CD4-positive, alpha-beta T cell treated with Interleukin-15 for 1 hour (primary cell): ENCODE measurements at regions not wholly inside any gene's neighbourhood (a gene's known extent, or its start where the extent isn't known, plus 50 kb on each side); places are given as distances from the start of the nearest gene placed in this dataset.

ENCODE experiments used
- DNase-seq: peaks from one replicate; pipeline ENCODE4 v3.0.0-alpha.2; 2020

- no peak for DNase-seq
Measured at GRCh38 chr13:34004676-34005075, 186.7 kb downstream of the RFC3 start.

- DNase-seq, result no peak
Measured at GRCh38 chr13:34006011-34006410, 188.1 kb downstream of the RFC3 start.

- no peak for DNase-seq
Measured at GRCh38 chr13:34011552-34012085, 193.7 kb downstream of the RFC3 start.

- no peak for DNase-seq
Measured at GRCh38 chr13:34012382-34012781, 194.4 kb downstream of the RFC3 start.

GRCh38 chr13:34013061-34013460 lies 195.1 kb downstream of the RFC3 start:
- no peak for DNase-seq

- DNase-seq, result no peak
Measured at GRCh38 chr13:34017231-34017630, 199.3 kb downstream of the RFC3 start.

GRCh38 chr13:34019870-34020269 lies 201.9 kb downstream of the RFC3 start:
- no peak for DNase-seq

GRCh38 chr13:34020388-34020787 lies 202.4 kb downstream of the RFC3 start:
- DNase-seq, result no peak

GRCh38 chr13:34021619-34022018 lies 203.7 kb downstream of the RFC3 start:
- DNase-seq, result no peak

- DNase-seq, result no peak
Measured at GRCh38 chr13:34025746-34026145, 207.8 kb downstream of the RFC3 start.

GRCh38 chr13:34026308-34026707 lies 208.4 kb downstream of the RFC3 start:
- no peak for DNase-seq

- DNase-seq, result no peak
Measured at GRCh38 chr13:34028496-34029442, 210.8 kb downstream of the RFC3 start.

- DNase-seq, result no peak
Measured at GRCh38 chr13:34030782-34031181, 212.8 kb downstream of the RFC3 start.

- no peak for DNase-seq
Measured at GRCh38 chr13:34031610-34032009, 213.7 kb downstream of the RFC3 start.

- no peak for DNase-seq
Measured at GRCh38 chr13:34034411-34034810, 216.5 kb downstream of the RFC3 start.

GRCh38 chr13:34035178-34035577 lies 217.2 kb downstream of the RFC3 start:
- DNase-seq, result no peak

GRCh38 chr13:34035676-34036325 lies 217.9 kb downstream of the RFC3 start:
- no peak for DNase-seq

GRCh38 chr13:34037636-34038540 lies 219.9 kb downstream of the RFC3 start:
- no peak for DNase-seq

- DNase-seq, result no peak
Measured at GRCh38 chr13:34038541-34039068, 220.7 kb downstream of the RFC3 start.

- no peak for DNase-seq
Measured at GRCh38 chr13:34039678-34040077, 221.7 kb downstream of the RFC3 start.

- DNase-seq, result no peak
Measured at GRCh38 chr13:34040863-34041262, 222.9 kb downstream of the RFC3 start.

GRCh38 chr13:34044041-34044440 lies 226.1 kb downstream of the RFC3 start:
- DNase-seq, result no peak

GRCh38 chr13:34044660-34045080 lies 226.7 kb downstream of the RFC3 start:
- DNase-seq, result no peak
